ENCODE measurements at regions not wholly inside any gene's neighbourhood (a gene's known extent, or its start where the extent isn't known, plus 50 kb on each side); places are given as distances from the start of the nearest gene placed in this dataset.
"Not testable (repeated sequence)": the region's sequence is repeated elsewhere in the genome, so short reads cannot be mapped to it uniquely, and the experiment has no call there.

DNA sequence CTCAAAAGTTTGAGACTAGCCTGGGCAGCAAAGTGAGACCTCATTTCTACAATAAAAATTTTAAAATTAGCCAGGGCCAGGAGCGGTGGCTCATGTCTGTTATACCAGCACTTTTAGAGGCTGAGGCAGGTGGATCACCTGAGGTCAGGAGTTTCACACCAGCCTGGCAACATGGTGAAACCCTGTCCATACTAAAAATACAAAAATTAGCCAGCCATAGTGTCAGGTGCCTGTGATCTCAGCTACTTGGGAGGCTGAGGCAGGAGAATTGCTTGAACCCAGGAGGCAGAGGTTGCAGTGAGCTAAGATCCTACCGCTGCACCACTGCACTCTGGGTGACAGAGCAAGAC is 85.1 kb upstream of the MAP4 start:
- H3K4me1 ChIP-seq (ENCODE audit: control insufficient read depth in 1 of 2, insufficient read depth in 2 of 2, low read length in 2 of 2); H3K36me3 ChIP-seq (replicated peaks in 1 of 2; ENCODE audit: control insufficient read depth in 1 of 2, insufficient read depth in 2 of 2, low read length in 2 of 2); H3K27me3 Mint-ChIP-seq (ENCODE audit: low read depth in 3 of 3); H3K27ac Mint-ChIP-seq; H3K4me3 ChIP-seq (replicated peaks in 1 of 3; ENCODE audit: low read depth in 2 of 3, low read length in 3 of 3); H2AFZ ChIP-seq (ENCODE audit: insufficient read depth, low read depth, low read length, poor library complexity, severe bottlenecking); H3K36me3 Mint-ChIP-seq; H3K4me1 Mint-ChIP-seq; H3K79me2 ChIP-seq (ENCODE audit: insufficient read depth, low read length); H3K9me3 ChIP-seq (replicated peaks in 1 of 2; ENCODE audit: control insufficient read depth in 1 of 2, insufficient read depth in 1 of 2, low read length in 2 of 2); DNase-seq; H3K27ac ChIP-seq (ENCODE audit: low read depth in 1 of 2, low read length in 2 of 2); H3K4me2 ChIP-seq (replicated peaks; ENCODE audit: extremely low read depth, low read length, poor library complexity, severe bottlenecking); intact Hi-C loops (cut with micrococcal nuclease); H3K9ac ChIP-seq (ENCODE audit: insufficient read depth, low read length, poor library complexity, severe bottlenecking); H3K4me3 Mint-ChIP-seq; H3K27me3 ChIP-seq (ENCODE audit: control insufficient read depth in 2 of 2, insufficient read depth in 2 of 2, low read length in 2 of 2); H3K9me3 Mint-ChIP-seq; H4K20me1 ChIP-seq (ENCODE audit: insufficient read depth, low read length): not testable (repeated sequence)
- 100% methylated on average over 1 of the region's 2 CpGs for WGBS (ENCODE audit: insufficient coverage)

DNA sequence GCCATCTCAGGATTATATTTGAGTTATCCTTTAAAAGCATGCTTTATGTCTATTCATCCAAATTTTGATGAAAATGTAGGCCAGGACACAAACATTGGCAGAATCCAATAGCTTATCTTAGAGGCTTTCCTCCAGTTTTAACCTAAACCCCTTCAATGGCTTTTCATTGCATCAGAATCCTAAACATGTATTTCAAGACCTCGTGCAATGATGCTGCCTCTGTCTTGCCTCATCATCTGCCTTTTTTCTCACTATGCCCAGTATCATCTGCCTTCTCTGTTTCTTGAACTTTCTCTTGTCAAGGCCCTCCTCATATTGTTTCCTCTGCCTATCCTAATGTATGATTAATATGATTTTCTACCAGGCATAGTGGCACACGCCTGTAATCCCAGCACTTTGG is 76.1 kb upstream of the MAP4 start:
- Histone ChIP-seq H3K4me1 (ENCODE audit: control insufficient read depth in 1 of 2, insufficient read depth in 2 of 2, low read length in 2 of 2) (peaks cover 16 to 22% of the 10 kb centered on the region in 2 donors), H3K36me3 (replicated peaks in 1 of 2; ENCODE audit: control insufficient read depth in 1 of 2, insufficient read depth in 2 of 2, low read length in 2 of 2) (no peaks in the 10 kb centered on the region), H4K20me1 (ENCODE audit: insufficient read depth, low read length) (peaks cover 8% of the 10 kb centered on the region), H3K4me2 (replicated peaks; ENCODE audit: extremely low read depth, low read length, poor library complexity, severe bottlenecking) (no peak overlapping the region), H2AFZ (ENCODE audit: insufficient read depth, low read depth, low read length, poor library complexity, severe bottlenecking) (no peak overlapping the region), H3K27me3 (ENCODE audit: control insufficient read depth in 2 of 2, insufficient read depth in 2 of 2, low read length in 2 of 2) (no peaks in the 10 kb centered on the region), H3K27ac (ENCODE audit: low read depth in 1 of 2, low read length in 2 of 2) (no peak overlapping the region), H3K79me2 (ENCODE audit: insufficient read depth, low read length) (peaks cover 12% of the 10 kb centered on the region), H3K4me3 (replicated peaks in 1 of 3; ENCODE audit: low read depth in 2 of 3, low read length in 3 of 3) (no peak overlapping the region), H3K9ac (ENCODE audit: insufficient read depth, low read length, poor library complexity, severe bottlenecking) (no peak overlapping the region), H3K9me3 (replicated peaks in 1 of 2; ENCODE audit: control insufficient read depth in 1 of 2, insufficient read depth in 1 of 2, low read length in 2 of 2) (no peaks in the 10 kb centered on the region)
- Mint-ChIP-seq H3K36me3 (no peaks in the 10 kb centered on the region), H3K9me3 (peaks cover 0 to 4% (median 0%) of the 10 kb centered on the region in 7 donors), H3K27me3 (ENCODE audit: low read depth in 3 of 3) (peaks cover 0 to 2% (median 0%) of the 10 kb centered on the region in 3 donors), H3K4me1 (peaks cover 14% of the 10 kb centered on the region), H3K27ac (peak overlapping the region in 1 of 7 donors; percentile 43), H3K4me3 (no peak overlapping the region)
- intact Hi-C loops (cut with micrococcal nuclease), result no loop called here
- no peak for DNase-seq
- TF ChIP-seq, protein P1, sequence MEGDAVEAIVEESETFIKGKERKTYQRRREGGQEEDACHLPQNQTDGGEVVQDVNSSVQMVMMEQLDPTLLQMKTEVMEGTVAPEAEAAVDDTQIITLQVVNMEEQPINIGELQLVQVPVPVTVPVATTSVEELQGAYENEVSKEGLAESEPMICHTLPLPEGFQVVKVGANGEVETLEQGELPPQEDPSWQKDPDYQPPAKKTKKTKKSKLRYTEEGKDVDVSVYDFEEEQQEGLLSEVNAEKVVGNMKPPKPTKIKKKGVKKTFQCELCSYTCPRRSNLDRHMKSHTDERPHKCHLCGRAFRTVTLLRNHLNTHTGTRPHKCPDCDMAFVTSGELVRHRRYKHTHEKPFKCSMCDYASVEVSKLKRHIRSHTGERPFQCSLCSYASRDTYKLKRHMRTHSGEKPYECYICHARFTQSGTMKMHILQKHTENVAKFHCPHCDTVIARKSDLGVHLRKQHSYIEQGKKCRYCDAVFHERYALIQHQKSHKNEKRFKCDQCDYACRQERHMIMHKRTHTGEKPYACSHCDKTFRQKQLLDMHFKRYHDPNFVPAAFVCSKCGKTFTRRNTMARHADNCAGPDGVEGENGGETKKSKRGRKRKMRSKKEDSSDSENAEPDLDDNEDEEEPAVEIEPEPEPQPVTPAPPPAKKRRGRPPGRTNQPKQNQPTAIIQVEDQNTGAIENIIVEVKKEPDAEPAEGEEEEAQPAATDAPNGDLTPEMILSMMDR (IDR thresholded peaks at IDR 0.05), result no peak
- WGBS (ENCODE audit: insufficient coverage), result 71% methylated on average over 1 of the region's 2 CpGs
